HG03097 (cell line): ENCODE measurements at regions not wholly inside any gene's neighbourhood (a gene's known extent, or its start where the extent isn't known, plus 50 kb on each side); places are given as distances from the start of the nearest gene placed in this dataset.

Source experiments
- ATAC-seq: cut with Tn5 transposase; IDR thresholded peaks from one replicate; pipeline ENCODE4 v1.9.1; 2021; ENCODE audit not compliant: unreplicated experiment, low FRiP score

DNA sequence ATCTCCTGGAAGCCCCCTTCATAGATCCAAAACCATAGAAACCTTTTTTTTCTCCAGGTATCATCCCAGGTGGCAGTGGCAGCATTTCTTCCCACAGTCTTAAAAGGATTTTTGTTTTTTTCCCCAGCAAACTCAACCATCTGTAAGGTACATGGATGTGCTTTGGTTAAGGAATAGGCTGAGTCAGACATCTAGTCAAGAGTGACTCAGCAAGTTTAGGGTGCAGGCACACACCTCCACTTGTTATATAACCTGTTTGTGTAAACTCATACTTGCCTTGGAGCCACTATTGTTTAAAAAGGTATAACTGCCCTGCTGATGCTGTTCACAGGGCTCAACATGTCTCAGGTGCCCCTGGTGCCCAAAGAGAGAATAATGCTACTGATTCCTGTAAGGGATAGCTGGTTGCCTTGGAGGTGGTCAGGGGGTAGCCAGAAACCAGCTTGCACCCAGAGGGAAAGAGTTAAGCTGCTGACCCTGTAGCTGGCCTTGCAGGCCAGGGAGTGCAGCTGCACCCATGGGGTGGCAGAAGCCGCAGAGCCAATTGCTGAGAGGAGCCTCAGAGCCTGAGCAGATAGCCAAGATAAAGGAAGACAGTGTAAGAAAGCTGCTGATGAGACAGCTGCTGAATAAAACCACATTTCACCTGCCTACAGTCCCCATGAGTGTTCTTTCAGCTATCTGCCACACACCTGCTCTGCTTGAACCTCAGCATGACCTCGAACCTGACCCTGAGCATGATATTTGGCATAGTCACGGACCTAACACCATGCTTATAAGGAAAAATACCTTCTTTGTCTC, 1726.1 kb upstream of the RAG2 start:
- no peak for ATAC-seq

DNA sequence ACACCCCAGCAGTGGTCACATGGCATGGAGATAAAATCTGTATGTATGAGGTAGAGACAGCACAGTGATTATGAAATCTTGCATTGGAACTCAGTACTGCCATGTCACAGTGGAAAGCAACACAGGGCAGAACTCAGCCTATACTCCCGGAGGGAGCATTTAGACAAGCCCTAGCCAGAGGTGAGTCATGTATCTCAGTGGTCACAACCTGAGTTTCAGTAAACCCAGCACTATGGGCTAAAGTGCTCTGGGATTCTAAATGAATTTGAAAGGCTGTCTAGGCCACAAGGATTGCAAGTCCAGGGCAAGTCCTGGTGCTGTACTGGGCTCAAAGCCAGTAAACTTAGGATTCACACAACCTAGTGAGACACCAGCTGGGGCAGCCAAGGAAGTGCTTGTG, 1717.1 kb upstream of the RAG2 start:
- no peak for ATAC-seq

GRCh38 chr11:38307455-38307854, 1709.4 kb upstream of the RAG2 start:
- no peak for ATAC-seq

GRCh38 chr11:38305682-38306081, 1707.6 kb upstream of the RAG2 start:
- no peak for ATAC-seq

DNA sequence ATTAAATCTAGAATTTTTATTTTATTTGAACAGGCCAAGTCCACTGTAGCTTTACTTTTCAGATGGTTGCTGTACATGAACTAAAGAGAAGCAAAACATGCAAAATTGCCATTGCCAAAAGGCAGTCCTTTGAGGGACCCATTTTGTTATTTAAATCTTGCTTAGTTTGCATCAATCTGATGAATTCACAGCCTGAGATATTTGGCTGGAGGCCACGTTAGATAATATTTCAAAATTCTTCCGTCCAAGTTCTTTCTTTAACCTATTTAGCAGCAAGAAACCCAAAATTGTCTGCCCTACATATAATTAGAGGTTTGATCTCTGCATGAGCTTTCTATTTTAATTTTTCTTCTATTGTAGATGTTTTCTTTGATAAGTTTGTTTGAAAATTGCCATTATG, 1706.9 kb upstream of the RAG2 start:
- no peak for ATAC-seq

DNA sequence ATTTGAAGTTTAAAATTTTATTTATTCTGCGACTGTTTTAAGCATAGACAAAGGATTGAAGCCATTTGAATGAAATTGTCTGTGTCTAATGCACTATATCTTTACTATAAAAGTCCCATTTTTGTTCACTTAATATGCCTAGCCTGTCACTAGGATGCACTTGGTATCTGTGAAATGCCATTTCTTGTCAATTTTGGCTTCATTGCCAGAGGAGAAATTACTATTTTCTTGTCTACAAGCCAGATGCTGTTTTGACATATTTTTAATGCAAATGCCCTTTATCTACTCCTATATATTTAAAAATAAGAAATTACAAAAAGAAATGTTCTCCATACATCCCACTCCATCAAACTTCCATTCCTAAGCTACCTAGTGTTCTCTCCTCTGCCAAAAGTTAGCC, 1704.5 kb upstream of the RAG2 start:
- no peak for ATAC-seq

DNA sequence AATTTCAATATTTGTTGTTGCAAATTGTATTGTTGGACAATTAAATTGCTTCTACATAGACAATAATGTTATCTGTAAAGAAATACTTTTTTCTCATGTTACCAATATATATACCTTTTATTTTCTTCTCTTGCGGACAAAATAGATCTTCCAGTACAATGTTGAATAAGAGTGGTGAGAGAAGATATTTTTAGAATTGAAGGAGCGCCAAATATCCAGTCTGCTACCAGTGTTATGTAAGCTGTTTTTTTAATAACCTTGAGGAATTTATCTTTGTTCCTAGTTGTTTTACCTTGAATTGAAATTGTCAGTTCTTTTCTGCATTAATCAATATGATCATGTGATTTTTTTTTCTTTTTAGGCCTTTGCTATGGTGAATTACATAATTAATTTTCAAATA, 1702.5 kb upstream of the RAG2 start:
- no peak for ATAC-seq

DNA sequence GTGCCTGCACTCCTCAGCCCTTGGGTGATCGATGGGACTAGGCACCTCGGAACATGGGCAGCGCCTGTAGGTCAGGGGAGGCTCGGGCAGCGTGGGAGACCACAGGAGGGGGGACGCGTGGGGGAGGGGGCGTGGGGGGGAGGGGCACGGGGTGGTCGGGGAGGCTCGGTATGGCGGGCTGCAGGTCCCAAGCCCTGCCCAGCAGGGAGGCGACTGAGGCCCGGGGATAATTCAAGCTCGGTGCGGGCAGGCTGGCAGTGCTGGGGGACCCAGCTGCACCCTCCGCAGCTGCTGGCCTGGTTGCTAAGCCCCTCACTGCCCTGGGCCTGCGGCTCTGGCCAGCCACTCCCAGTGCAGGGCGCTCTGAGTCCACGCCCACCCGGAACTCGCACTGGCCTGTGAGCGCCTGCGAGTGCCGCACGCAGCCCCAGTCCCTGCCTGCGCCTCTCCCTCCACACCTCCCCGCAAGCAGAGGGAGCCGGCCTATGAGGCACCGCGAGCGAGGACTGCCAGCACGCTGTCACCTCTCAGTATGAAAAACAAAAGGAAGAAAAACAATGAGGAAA, 1698.3 kb upstream of the RAG2 start:
- ATAC-seq: no peak

- ATAC-seq: no peak
Measured at GRCh38 chr11:38282718-38283117, 1684.7 kb upstream of the RAG2 start.

DNA sequence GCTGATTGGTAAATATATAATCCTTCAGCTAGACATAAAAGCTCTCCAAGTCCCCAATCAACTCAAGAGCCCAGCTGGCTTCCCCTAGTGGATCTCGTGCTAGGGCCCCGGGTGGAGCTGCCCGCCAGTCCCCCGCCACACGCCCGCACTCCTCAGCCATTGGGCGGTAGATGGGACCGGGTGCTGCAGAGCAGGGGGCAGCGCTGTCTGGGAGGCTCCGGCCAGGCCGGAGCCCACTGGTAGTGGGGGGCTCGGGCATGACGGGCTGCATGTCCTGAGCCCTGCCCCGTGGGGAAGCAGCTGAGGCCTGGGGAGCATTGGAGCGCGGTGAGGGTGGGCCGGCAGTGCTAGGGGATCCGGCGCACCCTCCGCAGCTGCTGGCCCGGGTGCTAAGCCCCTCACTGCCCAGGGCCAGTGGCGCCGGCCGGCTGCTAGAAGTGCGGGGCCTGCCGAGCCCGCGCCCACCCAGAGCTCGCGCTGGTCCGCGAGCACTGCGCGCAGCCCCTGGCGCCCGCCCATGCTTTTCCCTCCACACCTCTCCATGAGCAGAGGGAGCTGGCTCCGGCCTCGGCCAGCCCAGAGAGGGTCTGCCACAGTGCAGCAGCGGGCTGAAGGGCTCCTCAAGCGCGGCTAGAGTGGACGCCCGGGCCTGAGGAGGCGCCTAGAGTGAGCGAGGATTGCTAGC, 1680.6 kb upstream of the RAG2 start:
- ATAC-seq: no peak

DNA sequence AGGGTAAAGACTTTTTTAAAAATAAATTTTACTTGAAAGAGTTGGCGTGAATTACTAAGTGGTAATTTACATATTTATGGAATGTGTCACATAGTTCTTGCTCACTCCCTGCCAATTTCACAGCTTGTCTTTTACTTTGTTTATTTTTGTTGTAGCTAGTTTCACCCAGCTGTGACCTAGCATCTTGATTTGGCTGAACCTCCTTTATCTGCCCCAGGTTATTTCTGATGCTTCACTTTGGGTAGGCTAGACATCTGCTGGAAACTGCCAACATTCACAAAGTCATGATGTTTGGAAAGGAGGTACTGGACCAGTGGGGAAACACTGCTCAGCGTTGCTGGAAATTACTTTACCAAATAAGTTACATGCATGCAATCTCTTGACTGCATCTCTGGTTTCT, 1676.0 kb upstream of the RAG2 start:
- no peak for ATAC-seq

- no peak for ATAC-seq
Measured at GRCh38 chr11:38272376-38272775, 1674.3 kb upstream of the RAG2 start.

DNA sequence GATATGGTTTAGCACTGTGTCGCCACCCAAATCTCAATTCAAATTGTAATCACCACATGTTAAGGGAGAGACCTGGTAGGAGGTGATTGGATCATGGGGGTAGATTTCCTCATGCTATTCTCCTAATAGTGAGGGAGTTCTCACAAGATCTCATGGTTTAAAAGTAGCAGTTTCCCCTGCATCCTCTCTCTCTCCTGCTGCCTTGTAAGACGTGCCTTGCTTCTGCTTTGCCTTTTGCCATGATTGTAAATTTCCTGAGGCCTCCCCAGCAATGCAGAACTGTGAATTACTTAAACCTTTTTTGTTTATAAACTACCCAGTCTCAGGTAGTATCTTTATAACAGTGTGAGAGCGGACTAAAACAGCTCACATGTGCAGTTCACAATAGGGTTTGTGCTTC, 1668.7 kb upstream of the RAG2 start:
- no peak for ATAC-seq

GRCh38 chr11:38256436-38256835, 1658.4 kb upstream of the RAG2 start:
- no peak for ATAC-seq

DNA sequence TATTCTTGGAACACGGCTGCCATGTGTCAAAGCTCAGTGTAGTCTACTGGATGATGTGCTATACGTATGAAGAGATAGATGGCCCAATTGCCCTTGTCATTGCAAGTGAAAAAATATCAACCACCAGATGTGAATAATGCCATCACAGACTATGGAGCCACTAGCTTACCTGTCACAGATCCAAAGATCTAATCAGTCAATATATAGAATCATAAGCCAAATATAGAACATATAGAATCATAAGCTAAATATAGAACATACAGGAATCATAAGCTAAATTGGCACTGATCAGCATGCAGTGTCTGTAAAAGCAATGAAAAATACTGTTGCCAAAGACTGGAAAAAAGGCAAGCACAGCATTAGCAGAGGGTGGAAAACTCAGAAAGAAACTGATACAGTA, 1656.9 kb upstream of the RAG2 start:
- no peak for ATAC-seq

- no peak for ATAC-seq
Measured at GRCh38 chr11:38252620-38253019, 1654.6 kb upstream of the RAG2 start.

DNA sequence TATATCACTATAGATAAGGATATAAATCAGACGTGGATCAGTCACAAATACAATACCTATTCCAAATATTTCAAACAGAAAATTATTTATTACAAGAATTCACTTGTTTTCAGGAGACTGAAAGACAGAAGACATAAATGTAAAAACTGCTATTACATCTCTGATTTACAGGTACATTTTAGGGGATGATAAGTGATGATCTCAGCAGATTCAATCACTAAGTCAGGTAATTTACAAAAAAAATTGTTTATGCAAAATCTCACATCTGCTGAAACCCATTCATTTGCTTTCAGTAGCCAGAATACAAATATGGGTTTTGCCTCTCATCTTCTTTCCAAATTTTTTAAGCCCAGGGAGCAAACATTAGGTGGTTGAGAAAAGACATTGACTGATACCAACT, 1648.4 kb upstream of the RAG2 start:
- no peak for ATAC-seq

DNA sequence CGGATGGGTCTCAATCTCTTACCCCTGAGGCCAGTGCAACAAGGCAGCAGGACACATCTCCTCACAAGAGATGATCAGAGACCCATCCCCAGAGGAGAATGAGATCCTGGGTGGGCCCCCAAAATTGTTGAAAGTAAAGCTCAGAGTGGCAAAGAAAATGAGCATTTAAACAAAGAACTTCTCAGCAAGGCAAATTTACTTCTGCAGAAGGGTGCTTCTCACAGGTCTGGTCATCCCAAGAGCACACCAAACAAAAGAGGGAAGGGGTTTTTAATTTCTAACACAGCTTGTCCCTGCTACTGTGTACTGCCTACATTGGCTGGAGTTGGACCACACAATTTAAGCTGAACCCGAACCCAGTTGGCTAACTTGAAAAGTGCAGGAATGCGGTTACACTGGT, 1628.6 kb upstream of the RAG2 start:
- ATAC-seq: no peak

- ATAC-seq: no peak
Measured at GRCh38 chr11:38221295-38221694, 1623.3 kb upstream of the RAG2 start.

GRCh38 chr11:38219636-38220035, 1621.6 kb upstream of the RAG2 start:
- ATAC-seq: no peak

GRCh38 chr11:38208951-38209350, 1610.9 kb upstream of the RAG2 start:
- ATAC-seq: no peak

GRCh38 chr11:38206663-38207062, 1608.6 kb upstream of the RAG2 start:
- ATAC-seq: no peak
